B cell (primary cell): ENCODE measurements at regions not wholly inside any gene's neighbourhood (a gene's known extent, or its start where the extent isn't known, plus 50 kb on each side); places are given as distances from the start of the nearest gene placed in this dataset.

Experiments
- ATAC-seq: fragments of 200-7000 bp; cut with Tn5 transposase; one replicate; pipeline ENCODE4 v1.10.0; 2021; ENCODE audit warnings: low read depth, mild to moderate bottlenecking, moderate number of reproducible peaks, moderate library complexity
- CTCF ChIA-PET: fragments of 350-600 bp; sonication (Branson Sonifier 250); formaldehyde crosslinking; loops from one replicate; lab custom pipeline; 2021; ENCODE audit warnings: antibody characterized with exemption, inconsistent platforms; lab: Charles Lee
- POLR2A ChIA-PET: fragments of 350-600 bp; sonication (Branson Sonifier 250); formaldehyde crosslinking; loops from one replicate; lab custom pipeline; 2021; ENCODE audit warnings: antibody characterized with exemption; lab: Charles Lee
- DNase-seq: peaks from one replicate; pipeline ENCODE4 v3.0.0; 2013
- H2AFZ ChIP-seq: 2 replicates; pipeline ENCODE4 v1.6.1; 2012; ENCODE audit warnings: mild to moderate bottlenecking, low read depth, low read length; ENCODE audit not compliant: insufficient read depth, poor library complexity, severe bottlenecking
- H3K27ac ChIP-seq, 2 donors: 1 replicate in 1 of 2; 2 replicates in 1 of 2; pipeline ENCODE4 v1.5.1; 2012 to 2013; ENCODE audit warnings: low read length in 2 of 2, mild to moderate bottlenecking in 2 of 2, moderate library complexity in 1 of 2
- H3K27me3 ChIP-seq, 4 experiments: fragments of 200-600 bp in 1 of 4; sonication (generic) in 1 of 4; replicated peaks in 1 of 4; 1 replicate in 2 of 4; 2 replicates in 2 of 4; pipeline versions ENCODE4 v1.6.1 to v1.7.0; 2013 to 2016; ENCODE audit warnings: low read length in 3 of 4, mild to moderate bottlenecking in 2 of 4, mixed read lengths in 1 of 4, moderate library complexity in 1 of 4; ENCODE audit not compliant: insufficient read depth in 4 of 4, control insufficient read depth in 3 of 4; ENCODE audit errors: control extremely low read depth in 1 of 4
- H3K36me3 ChIP-seq, 2 experiments: replicated peaks in 1 of 2; 1 replicate in 1 of 2; 2 replicates in 1 of 2; pipeline versions ENCODE4 v1.6.1 to v1.7.1; 2013; ENCODE audit warnings: low read length in 1 of 2; ENCODE audit not compliant: insufficient read depth in 2 of 2, control insufficient read depth in 1 of 2; ENCODE audit errors: control extremely low read depth in 1 of 2, extremely low read depth in 1 of 2
- H3K4me1 ChIP-seq, 2 donors: fragments of 200-600 bp in 1 of 2; sonication (generic) in 1 of 2; 1 replicate in 1 of 2; 2 replicates in 1 of 2; pipeline versions ENCODE4 v1.5.1 to v1.6.1; 2013 to 2017; ENCODE audit warnings: low read length in 2 of 2; ENCODE audit not compliant: control insufficient read depth in 2 of 2, insufficient read depth in 2 of 2
- H3K4me2 ChIP-seq: replicated peaks from 2 replicates; pipeline ENCODE3; 2012; ENCODE audit warnings: mild to moderate bottlenecking, low read depth, low read length; ENCODE audit not compliant: poor library complexity, severe bottlenecking
- H3K4me3 ChIP-seq, 5 experiments: fragments of 200-600 bp in 1 of 5; sonication (generic) in 1 of 5; 1 replicate in 3 of 5; 2 replicates in 2 of 5; pipeline versions ENCODE4 v1.5.1 to v1.7.0; 2011 to 2016; ENCODE audit warnings: low read length in 4 of 5, mild to moderate bottlenecking in 4 of 5, low read depth in 2 of 5, control low read depth in 1 of 5, moderate library complexity in 1 of 5; ENCODE audit not compliant: insufficient read depth in 1 of 5; ENCODE audit errors: control extremely low read depth in 1 of 5, extremely low read depth in 1 of 5
- H3K79me2 ChIP-seq: fragments of 200-600 bp; sonication (generic); one replicate; pipeline ENCODE4 v1.6.0; 2016; ENCODE audit warnings: low read length; ENCODE audit not compliant: control insufficient read depth, insufficient read depth
- H3K9ac ChIP-seq: fragments of 200-600 bp; sonication (generic); 2 replicates; pipeline ENCODE4 v1.6.1; 2017; ENCODE audit warnings: mild to moderate bottlenecking, low read length, moderate library complexity
- H3K9me3 ChIP-seq, 3 donors: one replicate each; pipeline versions ENCODE4 v1.6.1 to v1.7.1; 2013; ENCODE audit warnings: low read length in 2 of 3; ENCODE audit not compliant: control insufficient read depth in 2 of 3, insufficient read depth in 1 of 3; ENCODE audit errors: control extremely low read depth in 1 of 3
- H4K20me1 ChIP-seq: 2 replicates; pipeline ENCODE4 v1.6.0; 2012; ENCODE audit warnings: mild to moderate bottlenecking, low read length; ENCODE audit not compliant: insufficient read depth, control insufficient read depth, poor library complexity, severe bottlenecking
- H3K27ac Mint-ChIP-seq: one replicate; pipeline ENCODE4 v1.8.0; 2021; ENCODE audit warnings: mixed read lengths
- H3K27me3 Mint-ChIP-seq: one replicate; pipeline ENCODE4 v1.8.0; 2021; ENCODE audit warnings: mixed read lengths
- H3K4me1 Mint-ChIP-seq: one replicate; pipeline ENCODE4 v1.8.0; 2021; ENCODE audit warnings: mixed read lengths
- H3K4me3 Mint-ChIP-seq: one replicate; pipeline ENCODE4 v1.8.0; 2021; ENCODE audit warnings: mixed read lengths
- H3K9me3 Mint-ChIP-seq: one replicate; pipeline ENCODE4 v1.8.0; 2022; ENCODE audit warnings: mixed read lengths; ENCODE audit not compliant: insufficient read depth
- CTCF ChIP-seq: fragments of 200-600 bp; IDR thresholded peaks from one replicate; pipeline ENCODE4 v1.8.0; 2022; ENCODE audit warnings: antibody characterized with exemption, mild to moderate bottlenecking
- EZH2 ChIP-seq: IDR thresholded peaks from 2 replicates; pipeline ENCODE4 v1.6.1; 2012; ENCODE audit warnings: borderline replicate concordance, low read depth, mild to moderate bottlenecking, moderate library complexity, low read length; ENCODE audit not compliant: insufficient read depth, poor library complexity, severe bottlenecking
- WGBS: methylation state at CpG from one replicate; pipeline ENCODE4 v1.1.5; 2013; ENCODE audit warnings: missing lambda C conversion rate; ENCODE audit not compliant: insufficient coverage; 5-methylcytosine and 5-hydroxymethylcytosine counted together
- intact Hi-C: fragments of 100-400 bp; cut with micrococcal nuclease; formaldehyde crosslinking; loops from one replicate; pipeline ENCODE4 v1.10.0; 2022

GRCh38 chr10:26621889-26622711, 75.4 kb upstream of the PDSS1 start:
- H3K27me3 ChIP-seq: peaks cover 0 to 21% (median 14%) of the 10 kb centered on the region in 4 experiments
- H3K4me1 ChIP-seq: peaks cover 8 to 12% of the 10 kb centered on the region in 2 donors
- H2AFZ ChIP-seq: peak overlapping the region; percentile 31
- DNase-seq: peak; percentile 16
- peaks cover 39% of the 10 kb centered on the region for H3K27me3 Mint-ChIP-seq
- H4K20me1 ChIP-seq: no peaks in the 10 kb centered on the region
- H3K4me2 ChIP-seq: peak overlapping the region; percentile 72
- no peaks in the 10 kb centered on the region for H3K9me3 Mint-ChIP-seq
- peak; percentile 31 for ATAC-seq
- ChIA-PET CTCF (interaction anchor here (1.0 kb wide), 1 partner anchor 104 kb away, joined by 5 read pairs; no protein-coding TSS in a partner anchor), POLR2A (no interaction called here)
- H3K4me1 Mint-ChIP-seq: peaks cover 7% of the 10 kb centered on the region
- H3K27ac ChIP-seq: no peak overlapping the region
- H3K36me3 ChIP-seq: no peaks in the 10 kb centered on the region
- H3K27ac Mint-ChIP-seq: no peak overlapping the region
- TF ChIP-seq EZH2 (no peak), CTCF (no peak)
- no peaks in the 10 kb centered on the region for H3K79me2 ChIP-seq
- peak overlapping the region in 3 of 5 experiments; percentile 23 to 50 (median 31) for H3K4me3 ChIP-seq
- H3K9ac ChIP-seq: peak overlapping the region; percentile 53
- H3K9me3 ChIP-seq: peaks cover 0 to 4% (median 0%) of the 10 kb centered on the region in 3 donors
- WGBS: 7% methylated on average over 41 of the region's 47 CpGs
- H3K4me3 Mint-ChIP-seq: peak overlapping the region; percentile 38
- intact Hi-C loops: no loop called here

DNA sequence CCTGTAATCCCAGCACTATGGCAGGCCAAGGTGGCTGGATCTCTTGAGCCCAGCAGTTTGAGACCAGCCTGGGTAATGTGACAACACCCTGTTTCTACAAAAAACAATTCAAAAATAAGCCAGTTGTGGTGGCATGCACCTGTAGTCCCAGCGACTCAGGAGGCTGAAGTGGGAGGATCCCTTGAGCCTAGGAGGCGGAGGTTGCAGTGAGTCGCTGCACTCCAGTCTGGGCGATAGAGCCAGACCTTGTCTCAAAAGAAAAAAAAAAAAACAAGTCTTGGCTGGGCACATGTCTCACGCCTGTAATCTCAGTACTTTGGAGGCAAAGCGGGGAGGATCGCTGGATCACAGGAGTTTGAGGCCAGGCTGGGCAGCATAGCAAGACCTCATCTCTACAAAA, 74.6 kb upstream of the PDSS1 start:
- Mint-ChIP-seq H3K27me3 (peaks cover 37% of the 10 kb centered on the region), H3K27ac (no peak overlapping the region), H3K4me3 (no peak overlapping the region), H3K4me1 (peaks cover 9% of the 10 kb centered on the region), H3K9me3 (no peaks in the 10 kb centered on the region)
- Histone ChIP-seq H3K4me3 (peak overlapping the region in 1 of 5 experiments; percentile 50), H3K4me1 (peaks cover 8 to 12% of the 10 kb centered on the region in 2 donors), H3K9me3 (peaks cover 0 to 4% (median 0%) of the 10 kb centered on the region in 3 donors), H3K4me2 (peak overlapping the region; percentile 72), H2AFZ (peak overlapping the region; percentile 31), H4K20me1 (no peaks in the 10 kb centered on the region), H3K9ac (no peak overlapping the region), H3K27me3 (peaks cover 0 to 25% (median 15%) of the 10 kb centered on the region in 4 experiments), H3K79me2 (no peaks in the 10 kb centered on the region), H3K36me3 (no peaks in the 10 kb centered on the region), H3K27ac (no peak overlapping the region)
- WGBS: 95% methylated on average over 6 of the region's 7 CpGs
- TF ChIP-seq EZH2 (no peak), CTCF (no peak)
- intact Hi-C loops: no loop called here
- CTCF ChIA-PET: no interaction called here
- POLR2A ChIA-PET: no interaction called here
- no peak for DNase-seq
- ATAC-seq: no peak
